ENCODE measurements at regions not wholly inside any gene's neighbourhood (a gene's known extent, or its start where the extent isn't known, plus 50 kb on each side); places are given as distances from the start of the nearest gene placed in this dataset.

GRCh38 chr19:5222178-5222577 is 118.4 kb downstream of the PTPRS start:
- no peak for TF ChIP-seq CTCF (IDR thresholded peaks at IDR 0.05)
- no peak for TF ChIP-seq EHMT2 (IDR thresholded peaks at IDR 0.05; ENCODE audit: low read depth)
- TF ChIP-seq MAFK (IDR thresholded peaks at IDR 0.05; ENCODE audit: partially characterized antibody), result no peak
- no peak for TF ChIP-seq REST (IDR thresholded peaks at IDR 0.05)
- TF ChIP-seq POLR2A (IDR thresholded peaks at IDR 0.05; ENCODE audit: low read length), result no peak
- TF ChIP-seq RFX5 (IDR thresholded peaks at IDR 0.05), result no peak
- TF ChIP-seq JUN (IDR thresholded peaks at IDR 0.05), result no peak
- TF ChIP-seq CEBPB (IDR thresholded peaks at IDR 0.05), result no peak
- no peak for TF ChIP-seq MYC (IDR thresholded peaks at IDR 0.05; ENCODE audit: borderline replicate concordance, low read length)
- TF ChIP-seq HOXA7 (CRISPR knock-in tag; IDR thresholded peaks at IDR 0.05), result no peak
- TF ChIP-seq E2F6 (IDR thresholded peaks at IDR 0.05; ENCODE audit: borderline replicate concordance, low read depth), result no peak
- no peak for TF ChIP-seq FOSL2 (IDR thresholded peaks at IDR 0.05)
- no peak for TF ChIP-seq FOSL2 (CRISPR knock-in tag; IDR thresholded peaks at IDR 0.05)
- TF ChIP-seq RAD21 (conservative IDR thresholded peaks at IDR 0.05 in 1 of 2, IDR thresholded peaks at IDR 0.05 in 1 of 2), result no peak
- no peak for TF ChIP-seq CHD4 (IDR thresholded peaks at IDR 0.05; ENCODE audit: borderline replicate concordance)

All from A549 (cell line).